ENCODE measurements at regions not wholly inside any gene's neighbourhood (a gene's known extent, or its start where the extent isn't known, plus 50 kb on each side); places are given as distances from the start of the nearest gene placed in this dataset.

DNA sequence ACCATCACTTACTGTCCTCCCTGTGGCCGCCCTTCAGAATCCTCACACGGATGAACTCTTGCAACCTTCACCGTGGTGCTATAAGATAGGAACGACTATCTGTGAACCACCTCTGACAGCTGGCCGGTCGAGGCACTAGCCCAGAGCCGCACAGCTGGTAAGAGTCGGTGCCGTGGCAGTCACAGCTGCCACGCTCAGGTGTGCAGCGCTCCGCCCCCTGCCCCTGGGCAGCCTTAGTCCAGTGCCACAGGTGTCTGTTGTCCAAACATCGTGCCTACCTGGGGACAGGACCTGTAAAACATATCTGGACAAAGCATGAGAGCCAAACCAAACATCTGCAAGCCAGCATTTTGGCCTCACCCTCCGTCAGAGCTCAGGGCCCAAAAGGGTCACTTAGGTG, 55.3 kb upstream of the SALL3 start:
- DNase-seq (ENCODE audit: low spot score): no peak

DNA sequence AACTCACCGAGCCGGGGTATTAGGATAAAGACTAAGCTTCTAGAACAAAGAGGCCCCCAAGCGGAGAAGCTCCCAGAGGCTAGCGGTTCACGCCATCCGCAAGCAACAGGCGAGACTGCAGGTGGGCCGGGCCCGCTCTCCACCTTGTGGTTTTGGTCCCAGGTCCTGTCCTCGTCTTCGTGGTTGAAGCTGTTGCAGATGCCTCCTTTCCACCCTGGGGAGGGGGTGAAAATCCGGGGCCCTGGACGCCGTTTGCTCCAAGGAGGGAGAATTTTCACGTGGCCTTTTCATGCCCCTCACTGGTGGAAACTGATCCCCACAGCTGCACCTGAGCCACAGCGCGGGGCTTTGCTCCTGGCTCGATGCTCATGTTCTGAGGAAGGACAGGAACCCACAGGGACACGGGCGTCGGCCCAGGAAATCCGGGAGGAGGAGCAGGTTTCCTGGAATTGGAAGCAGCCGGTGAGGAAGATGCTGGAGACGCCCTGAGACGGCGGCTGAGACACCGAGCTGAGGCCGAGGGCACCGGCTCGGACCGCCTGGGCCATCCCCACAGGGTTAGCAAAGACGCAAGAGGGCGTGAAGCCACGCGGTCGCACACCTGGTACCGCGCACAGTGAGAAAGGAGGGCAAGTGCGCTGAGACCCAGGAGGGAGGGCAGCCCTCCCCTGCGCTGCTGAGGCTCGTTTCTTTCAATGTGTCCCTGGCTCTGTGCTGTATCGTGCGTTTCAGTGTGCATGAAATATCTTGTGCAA, 54.7 kb upstream of the SALL3 start:
- no peak for DNase-seq (ENCODE audit: low spot score)

DNA sequence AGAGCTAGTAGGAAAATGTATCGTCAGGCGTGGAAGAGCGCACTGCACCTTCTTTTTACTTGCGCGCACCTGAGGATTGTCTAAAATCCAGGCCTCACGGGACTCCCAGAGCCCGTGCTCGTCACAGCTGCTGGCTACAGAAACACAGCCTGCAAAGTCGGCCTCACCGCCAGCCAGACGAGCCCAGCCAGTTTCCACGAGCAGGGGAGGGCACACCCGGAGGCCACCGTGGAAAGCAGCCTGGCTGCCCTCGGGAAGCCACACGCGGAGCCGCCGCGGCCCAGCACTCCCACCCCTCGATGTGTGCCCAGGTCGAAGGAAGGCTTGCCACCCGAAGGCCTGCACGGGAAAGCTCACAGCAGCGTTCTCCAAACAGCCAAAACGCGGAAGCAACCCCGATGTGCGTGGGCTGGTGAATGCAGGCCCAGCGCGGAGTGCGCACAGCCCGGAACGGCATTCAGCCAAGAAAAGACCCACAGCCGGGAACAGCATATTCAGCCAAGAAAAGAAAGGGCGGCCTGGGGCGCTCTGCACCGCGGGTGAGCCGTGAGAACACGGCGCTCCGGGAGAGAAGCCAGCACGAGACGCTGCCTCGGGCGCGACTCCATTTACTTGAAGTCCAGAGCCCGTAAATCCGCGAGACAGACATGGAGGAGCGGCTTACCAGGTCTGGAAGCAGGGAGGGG, 53.9 kb upstream of the SALL3 start:
- DNase-seq (ENCODE audit: low spot score): no peak

DNA sequence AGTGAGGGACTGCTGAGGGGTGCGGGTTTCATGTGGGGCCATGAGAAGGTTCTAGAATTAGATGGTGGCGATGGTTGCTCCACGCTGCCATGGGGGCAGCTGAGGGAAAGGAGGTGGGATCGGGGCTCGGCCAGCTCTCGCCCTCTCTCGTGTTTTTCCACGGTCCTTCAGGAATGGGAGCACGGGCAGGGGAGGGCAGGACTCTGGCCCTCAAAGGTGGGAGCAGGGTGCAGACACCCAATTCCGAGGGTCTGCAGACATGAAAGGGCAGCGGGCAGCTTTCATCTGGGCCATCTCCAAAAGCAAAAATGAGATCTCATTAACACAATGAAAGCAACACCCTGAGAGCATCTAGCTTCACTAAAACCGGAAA, 53.4 kb upstream of the SALL3 start:
- no peak for DNase-seq (ENCODE audit: low spot score)

DNA sequence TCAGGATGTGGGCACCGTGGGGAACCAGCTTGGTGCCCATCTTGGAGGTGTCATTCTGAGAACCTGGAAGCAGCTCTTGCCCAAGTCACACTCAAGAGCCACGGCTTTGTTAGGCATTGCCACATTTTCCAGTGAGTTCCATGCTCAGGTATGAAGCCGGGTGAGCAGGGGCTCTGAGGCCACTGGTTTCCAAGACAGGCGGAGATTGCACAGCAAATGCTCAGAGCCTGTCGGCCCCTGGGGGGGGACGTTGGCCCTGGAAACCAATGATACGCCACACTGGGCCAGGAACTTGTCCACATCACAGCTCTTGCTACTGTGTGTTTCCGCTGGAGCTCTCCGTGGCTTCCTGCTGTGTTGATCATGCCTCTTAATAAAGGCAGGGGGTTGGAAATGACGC, 52.5 kb upstream of the SALL3 start:
- no peak for DNase-seq (ENCODE audit: low spot score)

DNA sequence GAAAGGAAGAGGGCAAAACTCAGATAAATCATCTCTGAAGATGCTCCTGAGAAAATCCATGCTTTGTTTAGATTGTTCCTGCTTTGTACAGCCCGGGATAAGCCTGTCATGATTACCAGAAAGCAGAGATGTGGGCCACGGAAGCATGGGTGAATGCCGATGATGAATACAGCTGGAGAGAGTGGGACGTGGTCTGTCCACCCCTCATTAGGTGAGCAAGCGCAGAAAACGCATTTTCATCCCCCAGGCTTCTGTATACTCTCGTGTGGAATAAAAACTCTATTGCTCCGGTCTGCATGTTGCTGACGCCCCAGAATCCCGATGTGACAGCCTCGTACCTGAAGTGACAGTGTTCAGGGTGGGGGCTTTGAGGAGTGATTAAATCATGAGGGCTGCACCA, 52.0 kb upstream of the SALL3 start:
- DNase-seq (ENCODE audit: low spot score): no peak

DNA sequence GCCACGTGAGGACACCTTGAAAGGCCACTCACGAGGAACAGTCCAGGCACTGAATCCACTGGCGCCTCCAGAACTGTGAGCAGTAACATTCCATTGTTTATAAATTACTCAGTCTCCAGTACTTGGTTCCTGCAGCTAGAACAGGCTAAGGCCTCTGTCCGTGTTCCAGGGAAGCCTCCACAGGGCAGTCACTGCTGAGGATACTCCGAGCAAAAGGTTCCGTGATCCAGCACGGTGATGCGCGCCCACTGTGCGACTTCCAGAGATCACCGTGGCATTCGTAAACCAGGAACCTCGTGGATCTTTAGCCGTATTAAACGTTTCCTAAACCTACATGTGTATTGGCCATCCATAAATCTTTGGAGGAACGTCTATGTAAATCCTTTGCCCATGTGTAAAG, 51.5 kb upstream of the SALL3 start:
- no peak for DNase-seq (ENCODE audit: low spot score)

DNA sequence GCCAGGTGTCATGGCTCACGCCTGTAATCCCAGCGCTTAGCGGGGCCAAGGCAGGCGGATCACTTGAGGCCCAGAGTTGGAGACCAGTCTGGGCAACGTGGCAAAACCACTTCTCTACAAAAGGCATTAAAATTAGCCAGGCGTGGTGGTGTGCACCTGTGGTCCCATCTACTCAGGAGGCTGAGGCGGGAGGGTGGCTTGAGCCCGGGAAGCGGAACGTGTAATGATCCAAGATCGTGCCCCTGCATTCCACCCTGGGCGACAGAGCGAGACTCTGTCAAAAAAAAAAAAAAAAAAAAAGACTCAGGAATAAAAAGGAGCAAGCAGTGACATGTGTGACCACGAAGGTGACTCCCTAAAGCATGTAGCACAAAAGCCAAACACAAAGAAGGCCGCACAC, 50.1 kb upstream of the SALL3 start:
- no peak for DNase-seq (ENCODE audit: low spot score)

Measured in H4 (cell line).